Stimulated activated naive CD8-positive, alpha-beta T cell treated with anti-CD3 and anti-CD28 coated beads, Interleukin-15, amount 100 ng/mL, for 72 hours (primary cell): ENCODE measurements at regions not wholly inside any gene's neighbourhood (a gene's known extent, or its start where the extent isn't known, plus 50 kb on each side); places are given as distances from the start of the nearest gene placed in this dataset.

Experiments
- ATAC-seq: fragments of 150-1000 bp; cut with Tn5 transposase; 2 replicates; pipeline ENCODE4 v1.10.0; 2021; ENCODE audit warnings: mild to moderate bottlenecking, moderate library complexity
- DNase-seq, 2 donors: peaks; one replicate each; pipeline ENCODE4 v3.0.0; 2021 to 2022
- H3K27ac Mint-ChIP-seq, 2 donors: one replicate each; pipeline ENCODE4 v1.8.0; 2022; ENCODE audit warnings: mild to moderate bottlenecking in 2 of 2, mixed read lengths in 2 of 2, moderate library complexity in 2 of 2
- H3K27me3 Mint-ChIP-seq: one replicate; pipeline ENCODE4 v1.8.0; 2022; ENCODE audit warnings: mixed read lengths
- H3K4me1 Mint-ChIP-seq: one replicate; pipeline ENCODE4 v1.8.0; 2022; ENCODE audit warnings: mild to moderate bottlenecking, mixed read lengths
- H3K4me3 Mint-ChIP-seq, 2 donors: one replicate each; pipeline ENCODE4 v1.8.0; 2022; ENCODE audit warnings: mild to moderate bottlenecking in 2 of 2, mixed read lengths in 2 of 2, moderate library complexity in 1 of 2
- H3K9me3 Mint-ChIP-seq, 2 donors: one replicate each; pipeline ENCODE4 v1.8.0; 2022; ENCODE audit warnings: mixed read lengths in 2 of 2

- Mint-ChIP-seq H3K4me3 (peak overlapping the region; percentile 60 to 74), H3K27me3 (peaks cover 79% of the 10 kb centered on the region), H3K4me1 (peaks cover 12% of the 10 kb centered on the region), H3K9me3 (no peaks in the 10 kb centered on the region), H3K27ac (no peak overlapping the region)
- DNase-seq (no peak), ATAC-seq (no peak)
These were observed 143.7 kb upstream of the ETS2 start for GRCh38 chr21:38661889-38662568.

GRCh38 chr21:38663282-38663681 lies 142.4 kb upstream of the ETS2 start:
- H3K4me3 Mint-ChIP-seq, result no peak overlapping the region
- DNase-seq (no peak), ATAC-seq (no peak)
- H3K27me3 Mint-ChIP-seq, result peaks cover 68% of the 10 kb centered on the region
- peaks cover 12% of the 10 kb centered on the region for H3K4me1 Mint-ChIP-seq
- H3K27ac Mint-ChIP-seq, result no peak overlapping the region
- H3K9me3 Mint-ChIP-seq, result no peaks in the 10 kb centered on the region

- Mint-ChIP-seq H3K27ac (no peak overlapping the region), H3K9me3 (no peaks in the 10 kb centered on the region), H3K4me3 (no peak overlapping the region), H3K27me3 (peaks cover 64% of the 10 kb centered on the region), H3K4me1 (peaks cover 12% of the 10 kb centered on the region)
- ATAC-seq (no peak), DNase-seq (no peak)
These were observed 141.4 kb upstream of the ETS2 start for GRCh38 chr21:38664315-38664714.

- ATAC-seq, result no peak
- no peaks in the 10 kb centered on the region for H3K9me3 Mint-ChIP-seq
- H3K27me3 Mint-ChIP-seq, result peaks cover 59% of the 10 kb centered on the region
- H3K27ac Mint-ChIP-seq, result no peak overlapping the region
- DNase-seq, result no peak
- peaks cover 12% of the 10 kb centered on the region for H3K4me1 Mint-ChIP-seq
- H3K4me3 Mint-ChIP-seq, result no peak overlapping the region
These were observed 140.9 kb upstream of the ETS2 start for GRCh38 chr21:38664841-38665240.

GRCh38 chr21:38667291-38667870 lies 138.3 kb upstream of the ETS2 start:
- DNase-seq (no peak), ATAC-seq (no peak)
- H3K27ac Mint-ChIP-seq, result no peak overlapping the region
- peaks cover 33% of the 10 kb centered on the region for H3K27me3 Mint-ChIP-seq
- H3K4me3 Mint-ChIP-seq, result no peak overlapping the region
- no peaks in the 10 kb centered on the region for H3K9me3 Mint-ChIP-seq
- no peaks in the 10 kb centered on the region for H3K4me1 Mint-ChIP-seq

- Mint-ChIP-seq H3K4me3 (no peak overlapping the region), H3K9me3 (no peaks in the 10 kb centered on the region), H3K27me3 (peaks cover 26% of the 10 kb centered on the region), H3K4me1 (no peaks in the 10 kb centered on the region), H3K27ac (no peak overlapping the region)
- DNase-seq (no peak), ATAC-seq (no peak)
These were observed 137.7 kb upstream of the ETS2 start for GRCh38 chr21:38668067-38668466.

GRCh38 chr21:38668541-38668940 lies 137.2 kb upstream of the ETS2 start:
- no peak overlapping the region for H3K4me3 Mint-ChIP-seq
- no peaks in the 10 kb centered on the region for H3K9me3 Mint-ChIP-seq
- DNase-seq, result no peak
- peaks cover 22% of the 10 kb centered on the region for H3K27me3 Mint-ChIP-seq
- no peak overlapping the region for H3K27ac Mint-ChIP-seq
- no peak for ATAC-seq
- H3K4me1 Mint-ChIP-seq, result no peaks in the 10 kb centered on the region

GRCh38 chr21:38669186-38669585 lies 136.5 kb upstream of the ETS2 start:
- Mint-ChIP-seq H3K4me1 (no peaks in the 10 kb centered on the region), H3K4me3 (no peak overlapping the region)

GRCh38 chr21:38670861-38671260 lies 134.9 kb upstream of the ETS2 start:
- peaks cover 15% of the 10 kb centered on the region for H3K27me3 Mint-ChIP-seq
- DNase-seq, result no peak
- no peaks in the 10 kb centered on the region for H3K9me3 Mint-ChIP-seq
- no peak overlapping the region for H3K27ac Mint-ChIP-seq
- H3K4me3 Mint-ChIP-seq, result no peak overlapping the region
- H3K4me1 Mint-ChIP-seq, result no peaks in the 10 kb centered on the region
- no peak for ATAC-seq

More at GRCh38 chr21:38669186-38669585, 136.5 kb upstream of the ETS2 start:
- DNase-seq, result no peak
- no peak overlapping the region for H3K27ac Mint-ChIP-seq
- peaks cover 18% of the 10 kb centered on the region for H3K27me3 Mint-ChIP-seq
- ATAC-seq, result peak; percentile 46
- no peaks in the 10 kb centered on the region for H3K9me3 Mint-ChIP-seq

GRCh38 chr21:38671773-38672172 lies 134.0 kb upstream of the ETS2 start:
- Mint-ChIP-seq H3K27ac (no peak overlapping the region), H3K27me3 (peaks cover 18% of the 10 kb centered on the region), H3K4me3 (no peak overlapping the region), H3K4me1 (no peaks in the 10 kb centered on the region), H3K9me3 (no peaks in the 10 kb centered on the region)
- no peak for ATAC-seq
- DNase-seq, result no peak

GRCh38 chr21:38675182-38675824 lies 130.4 kb upstream of the ETS2 start:
- H3K27me3 Mint-ChIP-seq, result peaks cover 18% of the 10 kb centered on the region
- no peak for DNase-seq
- ATAC-seq, result no peak
- peaks cover 4% of the 10 kb centered on the region for H3K4me1 Mint-ChIP-seq
- H3K9me3 Mint-ChIP-seq, result no peaks in the 10 kb centered on the region
- no peak overlapping the region for H3K27ac Mint-ChIP-seq
- no peak overlapping the region for H3K4me3 Mint-ChIP-seq

GRCh38 chr21:38678827-38679226 lies 126.9 kb upstream of the ETS2 start:
- no peak for DNase-seq
- Mint-ChIP-seq H3K4me1 (peaks cover 4% of the 10 kb centered on the region), H3K27me3 (peaks cover 31% of the 10 kb centered on the region), H3K27ac (peak overlapping the region in 1 of 2 donors; percentile 5), H3K9me3 (no peaks in the 10 kb centered on the region), H3K4me3 (no peak overlapping the region)
- ATAC-seq, result no peak

GRCh38 chr21:38679534-38679933 lies 126.2 kb upstream of the ETS2 start:
- Mint-ChIP-seq H3K9me3 (no peaks in the 10 kb centered on the region), H3K4me3 (no peak overlapping the region), H3K27me3 (peaks cover 35% of the 10 kb centered on the region), H3K27ac (peak overlapping the region in 1 of 2 donors; percentile 15), H3K4me1 (peaks cover 4% of the 10 kb centered on the region)
- ATAC-seq (no peak), DNase-seq (no peak)

- peaks cover 4% of the 10 kb centered on the region for H3K4me1 Mint-ChIP-seq
- DNase-seq (no peak), ATAC-seq (no peak)
- no peak overlapping the region for H3K4me3 Mint-ChIP-seq
- peaks cover 34% of the 10 kb centered on the region for H3K27me3 Mint-ChIP-seq
- no peaks in the 10 kb centered on the region for H3K9me3 Mint-ChIP-seq
- no peak overlapping the region for H3K27ac Mint-ChIP-seq
These were observed 125.3 kb upstream of the ETS2 start for GRCh38 chr21:38680401-38680800.

GRCh38 chr21:38683222-38683621 lies 122.5 kb upstream of the ETS2 start:
- H3K9me3 Mint-ChIP-seq, result peaks cover 5 to 6% of the 10 kb centered on the region in 2 donors
- H3K4me3 Mint-ChIP-seq, result no peak overlapping the region
- H3K4me1 Mint-ChIP-seq, result peaks cover 4% of the 10 kb centered on the region
- H3K27ac Mint-ChIP-seq, result no peak overlapping the region
- H3K27me3 Mint-ChIP-seq, result peaks cover 34% of the 10 kb centered on the region
- no peak for ATAC-seq
- DNase-seq, result no peak

- no peak overlapping the region for H3K4me3 Mint-ChIP-seq
- H3K4me1 Mint-ChIP-seq, result no peaks in the 10 kb centered on the region
- H3K9me3 Mint-ChIP-seq, result peaks cover 5 to 7% of the 10 kb centered on the region in 2 donors
- H3K27me3 Mint-ChIP-seq, result peaks cover 35% of the 10 kb centered on the region
- ATAC-seq (no peak), DNase-seq (no peak)
- no peak overlapping the region for H3K27ac Mint-ChIP-seq
These were observed 117.7 kb upstream of the ETS2 start for GRCh38 chr21:38688068-38688467.
